Ishikawa (cell line): ENCODE measurements at regions not wholly inside any gene's neighbourhood (a gene's known extent, or its start where the extent isn't known, plus 50 kb on each side); places are given as distances from the start of the nearest gene placed in this dataset.

Source experiments
- CEBPB ChIP-seq: IDR thresholded peaks from 2 replicates; pipeline ENCODE4 v1.6.1; 2012
- CREB1 ChIP-seq: IDR thresholded peaks from 2 replicates; pipeline ENCODE4 v1.6.1; 2012; ENCODE audit warnings: low read depth
- EGR1 ChIP-seq: IDR thresholded peaks from 2 replicates; pipeline ENCODE4 v1.6.1; 2012
- EP300 ChIP-seq: IDR thresholded peaks from 2 replicates; pipeline ENCODE4 v1.6.1; 2012; ENCODE audit warnings: borderline replicate concordance
- FOXM1 ChIP-seq: IDR thresholded peaks from 2 replicates; pipeline ENCODE4 v1.6.1; 2012; ENCODE audit warnings: low read depth, borderline replicate concordance
- NFIC ChIP-seq: IDR thresholded peaks from 2 replicates; pipeline ENCODE4 v1.6.1; 2012
- RAD21 ChIP-seq: IDR thresholded peaks from 2 replicates; pipeline ENCODE4 v1.6.1; 2012; ENCODE audit warnings: low read depth
- TAF1 ChIP-seq: IDR thresholded peaks from 2 replicates; pipeline ENCODE4 v1.6.1; 2012; ENCODE audit warnings: low read depth, mild to moderate bottlenecking
- TCF12 ChIP-seq: IDR thresholded peaks from 2 replicates; pipeline ENCODE4 v1.6.1; 2012; ENCODE audit warnings: low read depth
- TEAD4 ChIP-seq: IDR thresholded peaks from 2 replicates; pipeline ENCODE4 v1.6.1; 2012
- YY1 ChIP-seq: IDR thresholded peaks from 2 replicates; pipeline ENCODE4 v1.6.1; 2012; ENCODE audit warnings: low read depth
- TF ChIP-seq, protein P1 (sequence below): IDR thresholded peaks from 2 replicates; pipeline ENCODE4 v1.6.1; 2012
- TF ChIP-seq, protein P2 (sequence below): IDR thresholded peaks from 2 replicates; pipeline ENCODE4 v1.6.1; 2012; ENCODE audit warnings: low read depth, mild to moderate bottlenecking
- TF ChIP-seq, protein P3 (sequence below): IDR thresholded peaks from 2 replicates; pipeline ENCODE4 v1.6.1; 2012

DNA sequence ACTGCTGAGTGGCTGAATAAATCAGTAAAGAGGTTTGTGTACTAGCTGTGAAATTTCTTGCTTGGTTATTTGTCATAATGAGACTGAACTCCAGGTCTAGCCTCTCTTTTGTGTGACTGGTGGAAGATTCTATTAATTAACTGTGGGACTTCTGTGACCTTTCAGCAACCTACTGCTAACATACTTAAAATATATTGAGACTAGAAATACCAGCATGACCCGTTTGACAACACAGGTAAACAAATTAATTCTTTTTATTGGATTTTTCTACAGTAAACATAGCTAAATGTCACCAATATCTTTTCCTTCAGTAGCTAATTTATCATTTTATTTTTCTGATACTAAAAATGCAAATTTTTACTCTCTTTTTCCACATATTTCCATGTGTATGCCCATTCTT is 390.4 kb upstream of the KCNN2 start:
- TF ChIP-seq EP300 (no peak), TAF1 (no peak), RAD21 (no peak), CEBPB (no peak), YY1 (no peak), EGR1 (no peak), TCF12 (no peak), CREB1 (no peak), FOXM1 (no peak), NFIC (no peak), TEAD4 (no peak)
- TF ChIP-seq, protein P1, sequence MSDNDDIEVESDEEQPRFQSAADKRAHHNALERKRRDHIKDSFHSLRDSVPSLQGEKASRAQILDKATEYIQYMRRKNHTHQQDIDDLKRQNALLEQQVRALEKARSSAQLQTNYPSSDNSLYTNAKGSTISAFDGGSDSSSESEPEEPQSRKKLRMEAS: no peak
- TF ChIP-seq, protein P2, sequence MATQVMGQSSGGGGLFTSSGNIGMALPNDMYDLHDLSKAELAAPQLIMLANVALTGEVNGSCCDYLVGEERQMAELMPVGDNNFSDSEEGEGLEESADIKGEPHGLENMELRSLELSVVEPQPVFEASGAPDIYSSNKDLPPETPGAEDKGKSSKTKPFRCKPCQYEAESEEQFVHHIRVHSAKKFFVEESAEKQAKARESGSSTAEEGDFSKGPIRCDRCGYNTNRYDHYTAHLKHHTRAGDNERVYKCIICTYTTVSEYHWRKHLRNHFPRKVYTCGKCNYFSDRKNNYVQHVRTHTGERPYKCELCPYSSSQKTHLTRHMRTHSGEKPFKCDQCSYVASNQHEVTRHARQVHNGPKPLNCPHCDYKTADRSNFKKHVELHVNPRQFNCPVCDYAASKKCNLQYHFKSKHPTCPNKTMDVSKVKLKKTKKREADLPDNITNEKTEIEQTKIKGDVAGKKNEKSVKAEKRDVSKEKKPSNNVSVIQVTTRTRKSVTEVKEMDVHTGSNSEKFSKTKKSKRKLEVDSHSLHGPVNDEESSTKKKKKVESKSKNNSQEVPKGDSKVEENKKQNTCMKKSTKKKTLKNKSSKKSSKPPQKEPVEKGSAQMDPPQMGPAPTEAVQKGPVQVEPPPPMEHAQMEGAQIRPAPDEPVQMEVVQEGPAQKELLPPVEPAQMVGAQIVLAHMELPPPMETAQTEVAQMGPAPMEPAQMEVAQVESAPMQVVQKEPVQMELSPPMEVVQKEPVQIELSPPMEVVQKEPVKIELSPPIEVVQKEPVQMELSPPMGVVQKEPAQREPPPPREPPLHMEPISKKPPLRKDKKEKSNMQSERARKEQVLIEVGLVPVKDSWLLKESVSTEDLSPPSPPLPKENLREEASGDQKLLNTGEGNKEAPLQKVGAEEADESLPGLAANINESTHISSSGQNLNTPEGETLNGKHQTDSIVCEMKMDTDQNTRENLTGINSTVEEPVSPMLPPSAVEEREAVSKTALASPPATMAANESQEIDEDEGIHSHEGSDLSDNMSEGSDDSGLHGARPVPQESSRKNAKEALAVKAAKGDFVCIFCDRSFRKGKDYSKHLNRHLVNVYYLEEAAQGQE: no peak
- TF ChIP-seq, protein P3, sequence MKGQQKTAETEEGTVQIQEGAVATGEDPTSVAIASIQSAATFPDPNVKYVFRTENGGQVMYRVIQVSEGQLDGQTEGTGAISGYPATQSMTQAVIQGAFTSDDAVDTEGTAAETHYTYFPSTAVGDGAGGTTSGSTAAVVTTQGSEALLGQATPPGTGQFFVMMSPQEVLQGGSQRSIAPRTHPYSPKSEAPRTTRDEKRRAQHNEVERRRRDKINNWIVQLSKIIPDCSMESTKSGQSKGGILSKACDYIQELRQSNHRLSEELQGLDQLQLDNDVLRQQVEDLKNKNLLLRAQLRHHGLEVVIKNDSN: no peak
